WTC11 (cell line): ENCODE measurements at regions not wholly inside any gene's neighbourhood (a gene's known extent, or its start where the extent isn't known, plus 50 kb on each side); places are given as distances from the start of the nearest gene placed in this dataset.

Experiments used
- ATAC-seq: fragments of 200-7000 bp; cut with Tn5 transposase; 2 replicates; pipeline ENCODE4 v1.10.0; 2021; ENCODE audit warnings: mild to moderate bottlenecking, moderate library complexity
- CTCF ChIA-PET: fragments of 300-600 bp; sonication (Branson Sonifier 250); formaldehyde crosslinking; loops from one replicate; lab custom pipeline; 2021; ENCODE audit warnings: antibody characterized with exemption; lab: Charles Lee
- POLR2A ChIA-PET: fragments of 350-600 bp; sonication (Branson Sonifier 250); formaldehyde crosslinking; loops from one replicate; lab custom pipeline; 2021; ENCODE audit warnings: antibody characterized with exemption; lab: Charles Lee
- DNase-seq: peaks from one replicate; pipeline ENCODE4 v3.0.0; 2021; ENCODE audit warnings: low spot score
- H3K27ac Mint-ChIP-seq: 2 replicates; pipeline ENCODE4 v1.8.0; 2021; ENCODE audit warnings: mixed read lengths
- H3K27me3 Mint-ChIP-seq: 2 replicates; pipeline ENCODE4 v1.8.0; 2021; ENCODE audit warnings: low read depth, mild to moderate bottlenecking, moderate library complexity, mixed read lengths
- H3K36me3 Mint-ChIP-seq: 2 replicates; pipeline ENCODE4 v1.8.0; 2021; ENCODE audit warnings: mixed read lengths
- H3K4me1 Mint-ChIP-seq: 2 replicates; pipeline ENCODE4 v1.8.0; 2022; ENCODE audit warnings: mixed read lengths
- H3K4me3 Mint-ChIP-seq: 2 replicates; pipeline ENCODE4 v1.8.0; 2021; ENCODE audit warnings: mild to moderate bottlenecking, moderate library complexity, mixed read lengths
- H3K9me3 Mint-ChIP-seq: 2 replicates; pipeline ENCODE4 v1.8.0; 2021; ENCODE audit warnings: mixed read lengths
- AR ChIP-seq: fragments of 250-450 bp; sonication (Bioruptor Pico); IDR thresholded peaks from 2 replicates; pipeline ENCODE4 v1.9.0; 2021; ENCODE audit warnings: mild to moderate bottlenecking
- E2F1 ChIP-seq: sonication (generic); formaldehyde crosslinking; IDR thresholded peaks from 2 replicates; pipeline ENCODE4 v1.8.0; 2022; ENCODE audit warnings: mild to moderate bottlenecking, missing genetic modification reagents
- ELF4 ChIP-seq: sonication (generic); formaldehyde crosslinking; IDR thresholded peaks from 2 replicates; pipeline ENCODE4 v1.8.1; 2022; ENCODE audit warnings: low read depth, mild to moderate bottlenecking, moderate library complexity, missing genetic modification reagents
- EMX1 ChIP-seq: fragments of 250-450 bp; sonication (Bioruptor Pico); IDR thresholded peaks from 2 replicates; pipeline ENCODE4 v1.8.0; 2021; ENCODE audit warnings: mild to moderate bottlenecking
- GABPB1 ChIP-seq: sonication (generic); formaldehyde crosslinking; IDR thresholded peaks from 2 replicates; pipeline ENCODE4 v1.8.1; 2023; ENCODE audit warnings: mild to moderate bottlenecking, missing genetic modification reagents
- MXD4 ChIP-seq: fragments of 250-450 bp; sonication (Bioruptor Pico); IDR thresholded peaks from 2 replicates; pipeline ENCODE4 v1.8.0; 2021; ENCODE audit warnings: mild to moderate bottlenecking, moderate library complexity, borderline replicate concordance
- NFATC4 ChIP-seq: fragments of 250-450 bp; sonication (Bioruptor Pico); IDR thresholded peaks from 2 replicates; pipeline ENCODE4 v1.9.0; 2021; ENCODE audit warnings: mild to moderate bottlenecking
- PRRX2 ChIP-seq: fragments of 250-450 bp; sonication (Bioruptor Pico); IDR thresholded peaks from 2 replicates; pipeline ENCODE4 v1.8.0; 2021; ENCODE audit warnings: mild to moderate bottlenecking
- TEAD1 ChIP-seq: sonication (generic); formaldehyde crosslinking; IDR thresholded peaks from 2 replicates; pipeline ENCODE4 v1.8.0; 2022; ENCODE audit warnings: mild to moderate bottlenecking, missing genetic modification reagents
- TP53 ChIP-seq: sonication (generic); formaldehyde crosslinking; IDR thresholded peaks from 2 replicates; pipeline ENCODE4 v1.8.1; 2023; ENCODE audit warnings: mild to moderate bottlenecking, missing genetic modification reagents
- USF1 ChIP-seq: sonication (generic); formaldehyde crosslinking; IDR thresholded peaks from 2 replicates; pipeline ENCODE4 v1.8.0; 2022; ENCODE audit warnings: mild to moderate bottlenecking, missing genetic modification reagents
- ZNF121 ChIP-seq: sonication (generic); formaldehyde crosslinking; IDR thresholded peaks from 2 replicates; pipeline ENCODE4 v1.8.0; 2023; ENCODE audit warnings: missing genetic modification reagents
- ZNF232 ChIP-seq: sonication (generic); formaldehyde crosslinking; IDR thresholded peaks from 2 replicates; pipeline ENCODE4 v1.8.0; 2022; ENCODE audit warnings: mild to moderate bottlenecking, missing genetic modification reagents
- ZNF425 ChIP-seq: fragments of 250-450 bp; sonication (Bioruptor Pico); conservative IDR thresholded peaks from 2 replicates; pipeline ENCODE4 v1.9.0; 2021; ENCODE audit warnings: mild to moderate bottlenecking
- ZNF512 ChIP-seq: sonication (generic); formaldehyde crosslinking; IDR thresholded peaks from 2 replicates; pipeline ENCODE4 v1.8.1; 2022; ENCODE audit warnings: missing genetic modification reagents, borderline replicate concordance
- ZNF532 ChIP-seq: fragments of 250-450 bp; sonication (Bioruptor Pico); IDR thresholded peaks from 2 replicates; pipeline ENCODE4 v1.9.0; 2021; ENCODE audit warnings: mild to moderate bottlenecking, borderline replicate concordance

GRCh38 chr3:6351752-6352151 is 509.2 kb upstream of the GRM7 start:
- Mint-ChIP-seq H3K4me1 (no peaks in the 10 kb centered on the region), H3K27ac (no peak overlapping the region), H3K36me3 (peaks cover 15% of the 10 kb centered on the region), H3K27me3 (no peaks in the 10 kb centered on the region), H3K9me3 (peaks cover 41% of the 10 kb centered on the region), H3K4me3 (no peak overlapping the region)
- DNase-seq, result no peak
- POLR2A ChIA-PET, result no interaction called here
- CTCF ChIA-PET, result no interaction called here
- no peak for TF ChIP-seq TP53 (CRISPR knock-in tag)
- TF ChIP-seq AR (CRISPR knock-in tag), result no peak
- TF ChIP-seq EMX1 (CRISPR knock-in tag), result no peak
- no peak for TF ChIP-seq ZNF121 (CRISPR knock-in tag)
- TF ChIP-seq USF1 (CRISPR knock-in tag), result no peak
- TF ChIP-seq GABPB1 (CRISPR knock-in tag), result no peak
- TF ChIP-seq NFATC4, result no peak
- TF ChIP-seq ZNF512 (CRISPR knock-in tag), result no peak
- TF ChIP-seq TEAD1 (CRISPR knock-in tag), result no peak
- TF ChIP-seq ZNF425, result no peak
- ATAC-seq, result no peak

GRCh38 chr3:6354653-6355052 is 506.3 kb upstream of the GRM7 start:
- ChIA-PET POLR2A (no interaction called here), CTCF (no interaction called here)
- no peaks in the 10 kb centered on the region for H3K4me1 Mint-ChIP-seq
- TF ChIP-seq MXD4 (CRISPR knock-in tag) (no peak), PRRX2 (no peak), ZNF425 (no peak), E2F1 (no peak), ELF4 (CRISPR knock-in tag) (no peak), ZNF532 (no peak), ZNF232 (CRISPR knock-in tag) (no peak)
- ATAC-seq (no peak), DNase-seq (no peak)
- H3K36me3 Mint-ChIP-seq, result peaks cover 21% of the 10 kb centered on the region
- no peak overlapping the region for H3K4me3 Mint-ChIP-seq
- peaks cover 48% of the 10 kb centered on the region for H3K9me3 Mint-ChIP-seq
- no peak overlapping the region for H3K27ac Mint-ChIP-seq
- H3K27me3 Mint-ChIP-seq, result no peaks in the 10 kb centered on the region
